ENCODE measurements at regions not wholly inside any gene's neighbourhood (a gene's known extent, or its start where the extent isn't known, plus 50 kb on each side); places are given as distances from the start of the nearest gene placed in this dataset.

DNA sequence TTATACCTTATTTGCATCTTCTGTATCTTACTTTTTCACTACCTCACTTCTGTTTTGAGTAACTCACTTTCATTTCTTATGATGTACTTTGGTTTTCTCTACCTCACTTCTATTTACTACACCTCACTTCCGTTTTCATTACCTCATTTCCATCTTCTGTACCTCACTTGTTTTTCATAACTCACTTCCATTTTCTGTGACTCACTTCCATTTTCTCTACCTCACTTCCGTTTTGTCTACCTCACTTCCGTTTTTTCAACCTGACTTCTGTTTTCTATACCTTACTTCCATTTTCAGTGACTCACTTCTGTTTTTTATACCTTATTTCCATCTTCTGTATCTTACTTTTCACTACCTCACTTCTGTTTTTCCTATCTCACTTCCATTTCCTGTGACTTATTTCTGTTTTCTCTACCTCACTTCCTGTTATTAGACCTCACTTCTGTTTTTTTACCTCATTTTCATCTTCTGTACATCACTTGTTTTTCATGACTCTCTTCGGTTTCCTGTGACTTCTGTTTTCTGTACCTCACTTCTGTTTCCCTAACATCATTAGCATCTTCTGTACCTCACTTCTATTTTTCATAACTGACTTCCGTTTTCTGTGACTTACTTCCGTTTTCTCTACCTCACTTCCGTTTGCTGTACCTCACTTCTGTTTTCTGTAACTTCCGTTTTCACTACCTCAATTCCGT, 493.1 kb upstream of the AKR1E2 start:
- DNase-seq = no peak

GRCh38 chr10:4331150-4331549, 494.9 kb upstream of the AKR1E2 start:
- no peak for DNase-seq

GRCh38 chr10:4330636-4331035, 495.4 kb upstream of the AKR1E2 start:
- DNase-seq = no peak

- no peak for DNase-seq
These were observed 496.8 kb upstream of the AKR1E2 start for GRCh38 chr10:4329225-4329624.

- DNase-seq = no peak
These were observed 499.4 kb upstream of the AKR1E2 start for GRCh38 chr10:4326647-4327046.

- no peak for DNase-seq
These were observed 506.1 kb upstream of the AKR1E2 start for GRCh38 chr10:4319870-4320367.

DNA sequence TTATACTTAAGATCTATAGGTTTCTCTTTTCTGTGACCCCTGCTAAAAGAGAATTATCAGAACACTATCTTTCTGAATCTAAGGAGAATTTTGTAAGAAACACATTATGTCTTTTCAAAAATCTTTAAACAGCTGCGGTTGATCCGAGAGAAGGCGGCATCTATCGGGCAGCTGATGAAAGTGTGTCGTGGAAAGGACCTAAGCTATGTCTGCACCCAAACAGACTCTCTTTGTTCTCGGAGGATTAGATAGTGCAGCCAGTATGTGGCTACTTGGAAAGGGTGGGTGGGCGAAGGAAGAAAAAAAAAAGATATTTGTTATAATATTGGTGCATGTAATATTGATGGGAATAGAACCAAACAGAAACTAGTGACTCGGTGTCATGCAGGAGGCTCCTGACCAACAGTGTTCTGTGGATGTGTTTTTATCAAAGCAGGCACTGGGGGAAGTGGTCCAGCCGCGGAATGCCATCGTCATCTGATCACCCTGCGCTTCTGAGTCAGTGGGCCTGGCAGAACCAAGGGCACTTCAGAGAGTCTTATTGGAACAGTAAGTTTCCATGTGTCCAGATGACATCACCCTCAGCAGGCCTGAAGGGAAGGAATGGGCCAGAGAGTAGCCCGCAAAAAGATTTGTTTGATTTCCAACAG, 509.7 kb upstream of the AKR1E2 start:
- DNase-seq = peak; percentile 49

GRCh38 chr10:4315551-4315950, 510.5 kb upstream of the AKR1E2 start:
- DNase-seq = peak; percentile 35

DNA sequence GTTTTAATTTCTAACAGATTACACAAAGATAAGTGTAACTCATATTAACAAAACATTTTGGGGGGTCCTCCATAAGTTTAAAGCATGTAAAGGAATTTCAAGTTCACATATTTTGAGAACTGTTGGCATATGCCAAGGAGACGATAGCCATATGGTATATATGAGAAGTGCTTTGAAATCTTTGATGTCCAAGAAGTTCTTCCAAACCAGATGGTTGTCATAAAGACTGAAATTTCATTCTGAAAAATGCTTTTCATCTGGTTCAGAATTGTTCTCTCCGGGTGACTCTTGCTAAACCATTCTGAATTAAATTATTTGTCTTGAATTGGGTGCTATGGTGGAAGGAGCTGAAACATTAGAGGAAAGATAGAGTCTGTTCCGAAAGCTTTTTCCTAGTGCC, 513.0 kb upstream of the AKR1E2 start:
- DNase-seq = no peak

GRCh38 chr10:4312051-4312835, 513.8 kb upstream of the AKR1E2 start:
- no peak for DNase-seq

- no peak for DNase-seq
These were observed 515.8 kb upstream of the AKR1E2 start for GRCh38 chr10:4310172-4310571.

- DNase-seq = no peak
These were observed 518.1 kb upstream of the AKR1E2 start for GRCh38 chr10:4307910-4308309.

GRCh38 chr10:4306871-4307270, 519.1 kb upstream of the AKR1E2 start:
- DNase-seq = no peak

DNA sequence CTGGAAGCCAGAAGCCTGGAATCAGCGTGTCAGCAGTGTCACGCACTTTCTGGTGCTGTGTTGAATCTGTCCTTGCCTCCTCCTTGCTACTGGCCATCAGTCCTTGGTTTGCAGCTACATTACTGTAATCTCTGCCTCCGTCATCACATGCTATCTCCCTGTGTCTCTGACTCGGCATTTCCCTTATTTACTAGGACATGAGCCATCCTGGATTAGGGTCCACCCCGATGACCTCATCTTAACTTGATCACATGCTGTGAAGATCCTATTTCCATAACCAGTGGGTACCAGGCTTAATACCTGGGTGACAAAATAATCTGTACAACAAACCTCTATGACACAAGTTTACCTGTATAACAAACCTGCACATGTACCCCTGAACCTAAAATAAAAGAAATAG, 518.0 kb upstream of the KLF6 start:
- no peak for DNase-seq

DNA sequence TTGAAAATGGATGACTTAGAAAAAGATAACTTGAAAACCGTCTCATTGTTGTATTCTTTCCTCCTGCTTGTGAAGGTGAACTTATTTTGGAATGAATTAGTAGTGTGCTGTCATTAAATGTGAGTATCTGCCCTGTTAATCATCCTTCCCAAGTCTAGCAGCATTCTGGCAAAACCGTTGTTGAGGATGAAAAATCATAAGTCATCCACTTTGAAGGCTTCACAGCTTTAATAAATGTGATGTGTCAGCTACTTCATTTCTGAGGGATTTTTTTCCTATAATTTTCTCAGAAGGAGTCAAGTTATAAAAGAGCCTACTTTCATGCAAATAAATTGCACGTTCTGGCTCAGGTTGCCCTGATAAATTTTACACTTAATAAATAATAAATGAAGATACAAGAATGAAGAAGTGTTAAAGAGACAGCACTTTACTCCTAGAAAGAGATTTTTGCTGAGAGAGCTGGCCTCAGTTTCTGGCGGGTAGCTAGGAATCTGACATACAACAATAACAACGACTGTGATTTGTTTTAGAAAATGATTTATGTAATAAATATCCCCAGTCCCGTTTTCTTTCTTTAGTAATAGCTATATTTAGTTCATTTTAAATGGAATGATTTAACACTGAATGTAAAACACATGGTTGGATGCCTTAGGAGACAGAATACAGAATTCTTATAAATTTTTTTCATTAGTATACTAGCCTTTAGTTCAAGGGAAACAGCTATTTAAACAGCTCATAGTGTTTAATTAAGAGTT, 516.5 kb upstream of the KLF6 start:
- DNase-seq = peak; percentile 28

GRCh38 chr10:4296161-4296560, 511.2 kb upstream of the KLF6 start:
- no peak for DNase-seq

GRCh38 chr10:4294996-4295792, 510.2 kb upstream of the KLF6 start:
- DNase-seq = no peak

DNA sequence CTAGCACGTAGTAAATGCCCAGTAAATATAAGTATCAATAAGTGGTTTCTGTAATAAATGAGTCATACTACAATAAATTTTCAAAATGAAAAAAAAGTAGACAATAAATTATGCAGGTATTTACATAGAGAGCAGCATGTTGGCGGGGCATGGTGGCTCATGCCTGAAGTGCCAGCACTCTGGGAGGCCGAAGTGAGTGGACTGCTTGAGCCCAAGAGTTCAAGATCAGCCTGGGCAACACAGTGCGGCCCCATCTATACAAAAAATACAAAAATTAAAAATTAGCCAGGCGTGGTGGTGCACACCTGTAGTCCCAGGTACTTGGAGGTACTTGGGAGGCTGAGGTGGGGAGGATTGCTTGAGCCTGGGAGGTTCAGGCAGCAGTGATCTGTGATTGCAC, 509.3 kb upstream of the KLF6 start:
- DNase-seq = no peak

- no peak for DNase-seq
These were observed 507.0 kb upstream of the KLF6 start for GRCh38 chr10:4291990-4292389.

DNA sequence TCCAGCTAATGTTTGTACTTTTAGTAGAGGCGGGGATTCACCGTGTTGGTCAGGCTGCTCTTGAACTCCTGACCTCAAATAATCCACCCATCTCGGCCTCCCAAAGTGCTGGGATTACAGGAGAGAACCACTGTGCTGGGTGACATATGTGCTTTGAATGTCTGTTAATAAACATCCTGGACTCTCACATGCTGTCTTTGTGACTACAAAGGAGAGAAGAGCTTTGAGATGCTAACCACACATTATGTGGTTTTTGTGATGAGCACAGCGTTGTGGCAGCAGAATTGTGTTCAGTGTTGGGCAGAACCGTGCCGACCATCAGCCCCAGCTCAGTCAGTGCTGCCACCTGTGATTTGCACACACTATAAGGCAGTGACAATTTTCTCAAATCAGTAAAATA, 500.1 kb upstream of the KLF6 start:
- DNase-seq = peak; percentile 32

DNA sequence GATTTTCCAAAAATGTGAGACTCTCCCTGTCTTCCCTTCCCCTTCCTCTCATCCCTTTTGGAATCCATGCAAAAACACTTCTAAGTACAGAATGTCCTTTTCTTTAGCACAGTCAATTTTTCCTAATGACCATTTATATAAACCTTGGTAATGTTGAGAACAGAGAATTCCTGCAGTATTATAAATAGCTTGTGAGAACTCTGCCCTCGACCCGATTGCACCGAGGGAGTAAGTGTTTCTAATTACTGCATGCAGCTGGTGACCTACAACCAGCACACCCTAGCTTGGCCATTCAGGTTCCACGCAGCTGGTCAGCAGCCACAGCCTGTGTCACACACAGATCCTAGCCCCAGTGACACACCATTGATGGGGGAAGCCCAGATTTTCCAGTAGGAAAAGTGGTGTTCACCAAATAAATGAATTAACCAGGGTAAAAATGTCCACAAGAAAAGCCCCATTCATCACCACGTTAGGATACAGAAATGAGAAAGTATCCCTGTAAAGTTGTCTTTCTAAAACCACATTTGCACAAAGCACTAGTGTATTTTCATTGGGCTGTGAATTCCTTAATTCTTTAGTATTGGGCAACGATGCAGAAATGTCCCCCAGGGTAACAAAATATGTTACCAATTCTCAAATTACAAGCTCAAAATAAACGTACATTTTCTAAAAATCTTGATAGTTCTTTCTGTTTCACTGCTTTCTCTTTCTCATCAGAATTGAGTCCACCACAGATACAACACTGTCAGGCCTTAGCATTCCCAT, 499.0 kb upstream of the KLF6 start:
- DNase-seq = peak; percentile 81
